HG02943 (cell line): ENCODE measurements at regions not wholly inside any gene's neighbourhood (a gene's known extent, or its start where the extent isn't known, plus 50 kb on each side); places are given as distances from the start of the nearest gene placed in this dataset.
"Not testable (repeated sequence)": the region's sequence is repeated elsewhere in the genome, so short reads cannot be mapped to it uniquely, and the experiment has no call there.

ENCODE experiments used
- ATAC-seq: cut with Tn5 transposase; IDR thresholded peaks from one replicate; pipeline ENCODE4 v1.9.1; 2021; ENCODE audit warnings: mild to moderate bottlenecking, low read depth, moderate library complexity; ENCODE audit not compliant: unreplicated experiment

GRCh38 chr1:105442901-105443300 lies 1613.6 kb upstream of the PRMT6 start:
- no peak for ATAC-seq

GRCh38 chr1:105459759-105460158 lies 1596.7 kb upstream of the PRMT6 start:
- no peak for ATAC-seq

GRCh38 chr1:105462308-105462707 lies 1594.2 kb upstream of the PRMT6 start:
- ATAC-seq: no peak

- ATAC-seq: no peak
Measured at GRCh38 chr1:105467549-105467948, 1588.9 kb upstream of the PRMT6 start.

GRCh38 chr1:105470541-105470940 lies 1585.9 kb upstream of the PRMT6 start:
- ATAC-seq: not testable (repeated sequence)

- ATAC-seq: no peak
Measured at GRCh38 chr1:105483436-105483835, 1573.0 kb upstream of the PRMT6 start.

- ATAC-seq: no peak
Measured at GRCh38 chr1:105485207-105485606, 1571.3 kb upstream of the PRMT6 start.

- ATAC-seq: no peak
Measured at GRCh38 chr1:105492921-105493320, 1563.6 kb upstream of the PRMT6 start.

GRCh38 chr1:105516068-105516467 lies 1540.4 kb upstream of the PRMT6 start:
- no peak for ATAC-seq

- no peak for ATAC-seq
Measured at GRCh38 chr1:105533996-105534395, 1522.5 kb upstream of the PRMT6 start.

GRCh38 chr1:105544475-105544874 lies 1512.0 kb upstream of the PRMT6 start:
- no peak for ATAC-seq

- ATAC-seq: no peak
Measured at GRCh38 chr1:105556266-105556665, 1500.2 kb upstream of the PRMT6 start.

- ATAC-seq: no peak
Measured at GRCh38 chr1:105558023-105558422, 1498.5 kb upstream of the PRMT6 start.

GRCh38 chr1:105565006-105565405 lies 1491.5 kb upstream of the PRMT6 start:
- no peak for ATAC-seq

- no peak for ATAC-seq
Measured at GRCh38 chr1:105585791-105586190, 1470.7 kb upstream of the PRMT6 start.

GRCh38 chr1:105591681-105592080 lies 1464.8 kb upstream of the PRMT6 start:
- no peak for ATAC-seq

GRCh38 chr1:105608713-105609112 lies 1447.8 kb upstream of the PRMT6 start:
- no peak for ATAC-seq

- no peak for ATAC-seq
Measured at GRCh38 chr1:105626276-105626987, 1430.0 kb upstream of the PRMT6 start.

- not testable (repeated sequence) for ATAC-seq
Measured at GRCh38 chr1:105631153-105631744, 1425.2 kb upstream of the PRMT6 start.

GRCh38 chr1:105632342-105633196 lies 1423.9 kb upstream of the PRMT6 start:
- no peak for ATAC-seq

- no peak for ATAC-seq
Measured at GRCh38 chr1:105636052-105636451, 1420.4 kb upstream of the PRMT6 start.
